ENCODE measurements at regions not wholly inside any gene's neighbourhood (a gene's known extent, or its start where the extent isn't known, plus 50 kb on each side); places are given as distances from the start of the nearest gene placed in this dataset.

DNA sequence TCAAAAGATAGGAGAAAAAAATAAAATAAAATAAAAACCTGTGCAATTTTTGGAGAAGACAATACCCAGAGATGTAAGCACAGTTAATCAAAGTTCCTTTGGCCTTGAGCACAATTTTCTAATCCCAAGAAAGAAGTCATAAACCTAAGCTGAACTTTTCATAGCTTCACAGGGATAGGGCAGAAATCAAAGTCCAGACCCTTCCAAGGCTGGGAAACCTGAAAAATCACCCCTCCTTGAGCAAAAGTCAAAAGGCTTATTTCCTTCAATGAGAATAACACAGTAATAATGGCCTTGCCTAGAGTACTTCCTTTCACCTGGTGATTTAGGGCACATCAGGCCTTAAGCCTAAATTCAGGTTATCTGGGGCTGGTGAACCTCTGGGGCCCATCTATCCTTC lies 415.0 kb upstream of the BTBD3 start:
- Histone ChIP-seq H3K23me2 (ENCODE audit: low read depth, low read length) (peaks cover 1% of the 10 kb centered on the region; the same call in 1 of the 2 replicates), H2BK5ac (ENCODE audit: low read depth, low read length) (no peak overlapping the region), H4K5ac (ENCODE audit: insufficient read length, low read depth, low read length) (no peak overlapping the region), H3K4me2 (ENCODE audit: insufficient read depth in 1 of 2, low read depth in 2 of 2, low read length in 2 of 2) (no peak overlapping the region), H3K36me3 (ENCODE audit: control insufficient read depth in 2 of 4, insufficient read depth in 4 of 4, low read length in 3 of 4) (no peaks in the 10 kb centered on the region), H2AFZ (ENCODE audit: low read length) (0 out of 2 replicates have a peak overlapping the region, but pooled peaks have one; percentile 55), H2BK120ac (replicated peaks; ENCODE audit: low read depth, low read length) (no peak overlapping the region), H2BK12ac (ENCODE audit: low read depth, low read length) (no peak overlapping the region), H3K14ac (ENCODE audit: insufficient read length) (no peak overlapping the region), H3K4ac (replicated peaks; ENCODE audit: insufficient read length, low read depth, low read length) (no peak overlapping the region), H2BK20ac (ENCODE audit: low read length) (no peak overlapping the region), H3K79me2 (ENCODE audit: control insufficient read depth in 1 of 2, insufficient read depth in 2 of 2, low read length in 2 of 2) (no peaks in the 10 kb centered on the region), H3K79me1 (ENCODE audit: low read depth, low read length) (no peaks in the 10 kb centered on the region), H3K9me3 (ENCODE audit: insufficient read depth in 2 of 2, low read depth in 1 of 2, low read length in 1 of 2) (no peaks in the 10 kb centered on the region), H3K9ac (replicated peaks in 1 of 4; ENCODE audit: extremely low read depth in 1 of 4, low read depth in 3 of 4, low read length in 3 of 4) (no peak overlapping the region), H3K4me1 (replicated peaks in 1 of 4; ENCODE audit: control insufficient read depth in 3 of 4, insufficient read depth in 4 of 4, low read length in 3 of 4) (no peaks in the 10 kb centered on the region), H4K8ac (ENCODE audit: extremely low read depth, insufficient read depth, low read length) (no peak overlapping the region), H4K20me1 (replicated peaks in 1 of 2; ENCODE audit: control insufficient read depth in 1 of 2, insufficient read depth in 2 of 2, low read length in 2 of 2) (no peaks in the 10 kb centered on the region), H2BK15ac (ENCODE audit: low read length) (no peak overlapping the region), H3K56ac (replicated peaks; ENCODE audit: insufficient read length, low read depth, low read length) (no peak overlapping the region), H3K4me3 (ENCODE audit: extremely low read depth in 1 of 4, insufficient read depth in 2 of 4, low read depth in 3 of 4, low read length in 4 of 4) (no peak overlapping the region), H3K27me3 (replicated peaks in 1 of 4; ENCODE audit: control insufficient read depth in 3 of 4, extremely low read depth in 1 of 4, insufficient read depth in 3 of 4, low read length in 3 of 4) (no peaks in the 10 kb centered on the region), H3K18ac (ENCODE audit: extremely low read depth, low read length) (no peak overlapping the region), H4K91ac (replicated peaks; ENCODE audit: insufficient read length, low read length) (no peak overlapping the region), H3K27ac (ENCODE audit: low read depth, low read length) (no peak overlapping the region), H2AK5ac (ENCODE audit: low read depth, low read length) (no peak overlapping the region), H3K23ac (ENCODE audit: insufficient read length) (no peak overlapping the region)
- no peak for FAIRE-seq
- ChIA-PET CTCF (ENCODE audit: partially characterized antibody) (no interaction called here), POLR2A (ENCODE audit: partially characterized antibody) (no interaction called here)
- DNase-seq (ENCODE audit: low read depth in 1 of 2, low spot score in 2 of 2): no peak
- TF ChIP-seq RXRA (IDR thresholded peaks at IDR 0.05; ENCODE audit: insufficient read depth, low read depth, low read length) (no peak), CREB1 (IDR thresholded peaks at IDR 0.05) (no peak), POLR2AphosphoS5 (IDR thresholded peaks at IDR 0.05; ENCODE audit: low read depth, low read length) (no peak), RAD21 (IDR thresholded peaks at IDR 0.05 in 1 of 2, conservative IDR thresholded peaks at IDR 0.05 in 1 of 2; ENCODE audit: low read depth in 2 of 2, low read length in 2 of 2) (no peak), SP4 (IDR thresholded peaks at IDR 0.05; ENCODE audit: low read length) (no peak), JUND (IDR thresholded peaks at IDR 0.05; ENCODE audit: low read length) (no peak), PHF8 (conservative IDR thresholded peaks at IDR 0.05; ENCODE audit: low read depth, low read length) (no peak), YY1 (IDR thresholded peaks at IDR 0.05; ENCODE audit: low read depth, low read length) (no peak), BCL11A (IDR thresholded peaks at IDR 0.05; ENCODE audit: low read depth in 2 of 2, low read length in 2 of 2) (no peak), SIRT6 (IDR thresholded peaks at IDR 0.05; ENCODE audit: low read length) (no peak), CBX5 (IDR thresholded peaks at IDR 0.05; ENCODE audit: low read depth, low read length) (no peak), TBP (IDR thresholded peaks at IDR 0.05; ENCODE audit: low read depth, low read length) (no peak)
- TF ChIP-seq, protein P1, sequence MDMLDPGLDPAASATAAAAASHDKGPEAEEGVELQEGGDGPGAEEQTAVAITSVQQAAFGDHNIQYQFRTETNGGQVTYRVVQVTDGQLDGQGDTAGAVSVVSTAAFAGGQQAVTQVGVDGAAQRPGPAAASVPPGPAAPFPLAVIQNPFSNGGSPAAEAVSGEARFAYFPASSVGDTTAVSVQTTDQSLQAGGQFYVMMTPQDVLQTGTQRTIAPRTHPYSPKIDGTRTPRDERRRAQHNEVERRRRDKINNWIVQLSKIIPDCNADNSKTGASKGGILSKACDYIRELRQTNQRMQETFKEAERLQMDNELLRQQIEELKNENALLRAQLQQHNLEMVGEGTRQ (IDR thresholded peaks at IDR 0.05; ENCODE audit: low read length): no peak
- TF ChIP-seq, protein P2, sequence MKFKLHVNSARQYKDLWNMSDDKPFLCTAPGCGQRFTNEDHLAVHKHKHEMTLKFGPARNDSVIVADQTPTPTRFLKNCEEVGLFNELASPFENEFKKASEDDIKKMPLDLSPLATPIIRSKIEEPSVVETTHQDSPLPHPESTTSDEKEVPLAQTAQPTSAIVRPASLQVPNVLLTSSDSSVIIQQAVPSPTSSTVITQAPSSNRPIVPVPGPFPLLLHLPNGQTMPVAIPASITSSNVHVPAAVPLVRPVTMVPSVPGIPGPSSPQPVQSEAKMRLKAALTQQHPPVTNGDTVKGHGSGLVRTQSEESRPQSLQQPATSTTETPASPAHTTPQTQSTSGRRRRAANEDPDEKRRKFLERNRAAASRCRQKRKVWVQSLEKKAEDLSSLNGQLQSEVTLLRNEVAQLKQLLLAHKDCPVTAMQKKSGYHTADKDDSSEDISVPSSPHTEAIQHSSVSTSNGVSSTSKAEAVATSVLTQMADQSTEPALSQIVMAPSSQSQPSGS (IDR thresholded peaks at IDR 0.05; ENCODE audit: low read length): no peak

All from H1 (cell line).